ENCODE measurements at regions not wholly inside any gene's neighbourhood (a gene's known extent, or its start where the extent isn't known, plus 50 kb on each side); places are given as distances from the start of the nearest gene placed in this dataset.

DNA sequence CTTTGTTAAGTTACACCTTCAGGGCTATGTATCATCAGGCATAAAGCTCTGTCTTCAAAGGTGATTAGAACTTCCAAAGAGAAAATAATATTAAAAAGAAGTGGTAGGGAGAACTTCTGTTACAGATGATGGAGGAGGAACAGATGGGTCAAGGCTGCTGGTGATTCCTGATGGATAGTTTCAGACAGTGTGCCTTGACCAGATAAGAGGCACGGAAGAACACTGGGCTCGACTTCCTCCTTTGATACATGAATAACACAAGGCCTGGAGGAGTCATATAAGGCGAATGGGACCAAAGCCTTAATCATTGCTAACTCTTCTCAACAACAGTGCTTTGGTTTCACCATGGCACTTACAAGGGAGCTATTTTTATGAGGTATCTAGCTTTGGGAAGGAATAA is 128.1 kb upstream of the RXFP2 start:
- DNase-seq, result no peak

DNA sequence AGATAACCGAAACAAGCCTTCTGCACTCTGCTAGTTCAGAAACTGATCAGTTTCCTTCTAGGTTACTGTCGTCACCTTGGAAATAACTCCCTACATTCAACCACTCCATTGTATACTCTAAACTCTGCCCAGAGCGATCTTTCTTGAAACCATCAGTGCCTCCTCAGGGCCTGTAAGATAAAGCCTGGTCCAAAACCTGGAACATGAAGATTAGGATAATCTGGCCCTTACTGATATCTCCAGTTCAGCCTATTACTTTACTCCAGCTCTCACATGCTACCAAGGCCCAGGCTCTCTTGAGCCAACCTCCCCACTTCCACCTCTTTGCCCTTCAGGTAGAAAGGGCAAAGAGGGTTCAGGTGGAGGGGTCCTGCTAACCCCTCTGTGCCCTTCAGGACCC is 125.3 kb upstream of the RXFP2 start:
- no peak for DNase-seq

DNA sequence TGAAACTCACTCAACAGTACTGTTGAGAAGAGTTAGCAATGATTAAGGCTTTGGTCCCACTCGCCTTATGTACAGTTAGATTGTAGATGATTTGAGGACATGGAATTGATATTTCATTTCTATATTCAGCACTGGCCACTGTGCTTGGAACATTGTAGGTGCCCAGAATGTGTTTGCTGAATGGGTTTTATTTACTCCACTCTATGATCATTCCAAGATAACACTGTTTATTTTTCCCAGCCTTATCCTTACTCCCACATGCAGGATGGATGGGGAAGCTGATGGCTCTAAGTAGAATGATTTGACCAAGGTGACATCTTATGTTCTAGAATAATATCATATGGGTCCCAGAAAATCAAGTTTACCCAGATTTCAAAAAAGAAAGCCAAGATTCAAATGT is 124.6 kb upstream of the RXFP2 start:
- DNase-seq, result no peak

DNA sequence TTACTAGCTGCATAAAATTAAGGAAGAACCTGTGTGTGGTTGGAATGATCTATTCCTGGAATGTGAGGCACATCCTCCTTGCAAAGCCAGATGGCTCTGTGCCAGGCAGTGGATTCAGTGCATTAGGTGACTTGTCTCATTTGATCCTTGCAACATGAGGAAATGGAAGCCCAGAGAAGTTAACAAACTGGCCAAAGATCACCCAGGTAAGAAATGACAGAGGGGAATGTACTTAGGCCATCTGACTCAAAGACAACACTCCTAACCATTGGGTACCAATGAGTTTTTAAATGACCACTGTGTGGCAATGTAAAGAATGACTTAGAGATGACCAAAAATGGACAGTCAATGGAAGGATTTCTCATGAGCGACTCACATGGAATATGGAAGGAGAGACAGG is 114.2 kb upstream of the RXFP2 start:
- DNase-seq, result no peak

DNA sequence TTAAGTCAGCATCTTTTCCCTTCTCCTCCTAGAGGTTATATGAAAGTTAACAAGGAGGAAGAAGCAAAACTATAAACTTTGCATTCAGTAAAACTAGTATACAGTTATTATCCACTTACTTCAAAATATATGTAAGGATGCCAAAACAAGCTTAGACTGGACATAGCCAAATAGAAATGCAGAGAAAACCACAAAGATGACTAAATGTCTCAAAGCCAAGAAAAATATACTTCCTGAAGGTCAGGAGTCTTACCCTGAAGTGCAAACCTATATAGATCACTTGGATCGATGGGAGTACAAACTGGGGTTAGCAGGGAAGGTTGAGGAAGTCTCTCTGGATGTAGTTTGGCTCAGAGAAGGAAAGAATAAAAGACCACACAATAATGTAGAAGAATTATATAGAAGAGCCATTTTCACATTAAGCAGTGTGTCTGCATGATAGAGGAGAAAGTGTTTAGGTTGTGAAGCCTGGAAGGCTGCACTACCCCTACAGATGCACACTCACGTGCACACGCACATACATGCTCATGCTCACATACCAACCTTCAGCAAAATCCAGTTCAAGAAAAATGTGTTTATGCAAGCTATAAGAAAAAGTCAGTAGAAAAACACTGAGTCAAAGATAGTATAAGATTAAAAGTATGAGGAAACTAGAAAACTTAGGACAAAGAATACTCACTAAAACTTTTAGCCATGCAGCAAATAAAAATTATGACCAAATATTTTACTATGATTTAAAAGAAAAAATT is 112.1 kb upstream of the RXFP2 start:
- DNase-seq, result no peak

DNA sequence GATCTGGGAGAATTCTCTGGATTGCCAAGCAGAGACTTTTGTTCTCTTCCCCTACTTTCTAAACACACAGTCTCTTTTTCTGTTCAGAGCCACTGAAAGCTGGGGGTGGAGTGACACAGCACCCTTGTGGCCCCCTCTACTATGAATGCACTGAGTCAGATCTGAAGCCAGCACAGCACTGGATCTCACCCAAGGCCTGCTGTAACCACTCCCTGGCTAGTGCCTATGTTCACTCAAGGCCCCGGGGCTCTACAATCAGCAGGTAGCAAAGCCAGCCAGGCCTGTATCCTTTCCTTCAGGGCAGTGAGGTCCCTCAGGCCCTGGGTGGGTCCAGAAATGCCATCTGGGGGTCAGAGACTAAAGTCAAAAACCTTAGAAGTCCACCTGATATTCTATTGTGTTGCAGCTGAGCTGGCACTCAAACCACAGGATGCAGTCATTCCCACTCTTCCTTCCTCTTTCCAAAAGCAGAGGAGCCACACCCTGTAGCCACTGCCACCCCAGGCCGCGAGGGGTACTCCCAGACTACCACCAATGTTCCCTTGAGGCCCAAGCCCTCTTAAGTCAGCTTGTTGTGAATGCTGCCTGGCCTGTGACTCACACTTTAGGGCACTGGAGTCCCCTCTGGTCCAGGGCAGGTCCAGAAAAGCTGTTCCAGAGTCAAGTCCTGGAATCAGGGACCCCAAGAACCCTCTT is 110.1 kb upstream of the RXFP2 start:
- DNase-seq, result peak; percentile 63

DNA sequence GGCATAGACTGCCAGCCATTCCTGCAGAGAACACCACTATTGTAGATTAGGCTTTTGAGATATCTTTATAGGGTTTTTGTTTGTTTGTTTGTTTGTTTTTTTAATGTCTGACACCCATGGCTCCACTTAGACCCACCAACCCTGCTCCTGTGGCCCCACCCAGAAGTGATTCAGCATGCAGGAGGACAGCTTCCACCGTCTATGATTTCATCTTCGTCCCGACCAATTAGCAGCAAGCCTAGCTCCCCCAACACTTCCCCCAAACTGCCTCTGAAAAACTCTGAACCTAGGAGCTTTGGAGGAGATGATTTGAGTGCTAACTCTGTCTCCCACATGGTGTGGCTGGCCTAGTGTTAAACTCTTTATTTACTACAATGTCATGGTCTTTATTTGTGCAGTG is 108.3 kb upstream of the RXFP2 start:
- DNase-seq, result no peak

DNA sequence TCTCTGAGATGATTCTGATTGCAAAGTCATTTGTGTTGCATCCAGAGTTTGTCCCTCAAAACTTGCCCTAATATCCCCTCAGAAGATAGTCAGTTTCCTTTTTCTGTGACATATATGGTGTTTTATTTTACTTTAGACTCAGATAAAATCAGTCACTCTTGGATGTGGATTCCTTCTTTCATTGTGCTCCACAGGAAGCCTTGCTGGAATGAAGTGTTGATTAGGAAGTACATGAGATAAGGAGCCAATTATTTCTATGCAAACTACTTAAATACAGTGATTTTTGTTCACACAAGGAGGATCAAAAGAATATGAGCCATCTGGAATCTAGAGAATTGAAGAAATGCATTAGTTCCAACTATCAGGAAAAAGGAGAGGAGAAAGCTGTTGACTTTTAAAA is 107.6 kb upstream of the RXFP2 start:
- DNase-seq, result no peak

DNA sequence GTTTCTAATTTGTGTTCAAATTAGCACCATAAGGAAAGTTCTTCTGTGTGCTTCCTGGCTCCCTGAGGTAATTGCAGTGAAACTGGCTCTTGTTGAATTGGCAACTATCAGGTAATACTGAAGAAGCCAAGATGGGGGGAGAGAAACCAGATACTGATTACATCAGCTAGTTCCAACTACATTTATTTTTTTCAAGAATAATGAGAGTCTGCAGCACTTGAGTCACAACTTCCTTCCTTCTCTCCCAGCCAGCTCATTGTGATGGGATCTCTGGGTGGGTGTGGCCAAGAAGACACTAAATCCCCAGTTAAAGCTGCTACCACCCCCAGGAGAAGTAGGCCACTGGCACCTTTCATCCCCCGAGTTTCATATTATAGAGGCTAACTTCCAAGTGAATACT is 100.7 kb upstream of the RXFP2 start:
- peak; percentile 22 for DNase-seq

DNA sequence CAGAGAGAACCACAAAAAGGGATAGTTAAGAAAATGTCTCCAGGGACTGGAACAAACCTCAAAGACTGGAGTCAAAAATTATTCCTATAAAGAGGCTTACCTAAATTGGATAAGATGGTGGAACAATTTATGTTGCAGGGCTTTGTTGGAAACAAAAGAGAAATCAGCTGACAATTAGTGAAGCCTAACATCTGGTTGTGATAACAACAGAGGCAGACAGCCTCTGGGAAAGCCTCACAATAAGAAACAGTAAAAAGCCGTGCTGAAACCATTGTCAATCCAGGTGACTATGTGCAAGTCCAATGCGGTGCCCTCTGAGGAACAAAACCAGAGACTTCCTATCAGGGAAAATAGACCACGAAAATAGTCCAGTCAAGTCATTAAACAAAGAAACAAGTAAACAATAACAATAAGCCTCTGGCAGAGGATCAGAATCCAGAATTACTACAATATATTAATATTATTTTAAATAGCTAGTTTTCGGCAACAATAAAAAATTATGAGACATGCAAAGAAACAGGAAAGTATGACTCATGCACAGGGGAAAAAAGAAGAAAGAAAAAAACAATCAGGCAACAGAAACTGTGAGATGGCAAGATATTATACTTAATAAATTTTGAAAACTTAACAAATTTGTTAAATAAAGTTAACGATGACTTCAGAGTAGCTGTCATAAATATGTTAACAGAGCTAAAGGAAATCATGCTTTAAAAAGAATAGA is 99.7 kb upstream of the RXFP2 start:
- no peak for DNase-seq

DNA sequence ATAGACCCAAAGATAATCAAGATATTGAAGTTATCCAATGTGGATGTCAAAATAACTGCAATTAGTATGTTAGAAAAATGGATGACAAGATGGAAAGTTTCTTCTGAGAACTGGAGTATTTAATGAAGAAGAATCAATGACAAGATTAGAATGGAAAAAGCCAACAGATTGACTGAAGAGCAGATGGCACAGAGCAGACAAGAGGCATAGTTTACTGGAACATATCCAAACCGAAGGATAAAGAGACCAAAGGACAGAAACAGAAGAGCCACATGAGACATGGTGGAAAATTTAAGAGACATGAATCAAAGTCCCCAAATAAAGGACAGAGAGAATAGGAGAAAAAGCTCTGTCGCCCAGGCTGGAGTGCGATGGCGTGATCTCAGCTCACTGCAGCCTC is 89.6 kb upstream of the RXFP2 start:
- DNase-seq, result no peak

DNA sequence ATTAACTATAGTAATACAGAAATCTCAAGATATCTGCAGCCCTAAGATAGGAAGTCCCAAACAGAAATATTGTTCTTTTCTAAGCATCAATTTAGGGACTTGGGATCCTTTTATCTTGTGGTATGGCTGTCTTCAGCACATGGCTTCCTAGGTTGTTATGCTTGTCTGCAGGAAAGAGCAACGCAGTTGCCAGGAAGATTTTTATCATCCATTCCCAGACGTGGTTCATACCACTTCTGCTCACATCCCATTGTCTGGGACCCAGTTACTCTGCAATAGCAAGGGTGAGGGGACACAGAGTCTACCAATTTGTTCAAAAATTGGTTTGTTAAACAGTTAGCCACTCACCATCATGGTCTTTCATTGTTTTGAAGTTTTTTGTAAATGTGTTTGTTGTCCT is 85.6 kb upstream of the RXFP2 start:
- DNase-seq, result no peak

DNA sequence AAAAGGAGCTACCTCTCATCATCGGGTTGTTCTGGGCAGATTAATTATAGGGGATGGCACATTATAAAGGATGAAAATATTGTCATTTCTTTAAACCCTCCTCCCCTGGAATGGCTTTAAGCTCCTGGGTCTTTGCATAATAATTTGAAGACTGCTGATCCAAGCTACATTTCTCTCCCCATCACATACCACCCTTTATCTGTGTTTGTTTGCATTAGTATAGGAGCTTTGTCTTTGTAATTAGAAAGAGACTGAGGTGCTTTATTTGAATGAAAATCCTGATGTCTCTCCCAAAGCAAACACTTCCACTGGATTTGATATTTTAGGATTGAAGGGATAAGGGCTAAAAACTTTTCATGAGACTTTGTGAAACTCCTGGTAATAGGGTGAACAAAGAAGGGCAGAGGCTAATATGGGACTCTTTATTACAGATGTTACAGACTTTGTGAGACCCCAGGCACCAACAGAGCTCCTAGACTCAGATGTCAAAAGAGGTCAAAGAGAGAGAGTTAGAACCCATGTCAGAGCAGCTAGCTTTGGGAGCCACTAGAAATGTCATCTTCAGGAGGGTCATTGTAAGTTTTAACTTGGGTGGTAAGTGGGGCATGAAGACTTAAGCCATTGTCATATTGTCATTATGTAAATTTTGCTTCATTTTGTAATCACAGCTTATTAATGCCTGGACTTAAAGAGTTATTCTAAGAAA is 75.3 kb upstream of the RXFP2 start:
- no peak for DNase-seq

DNA sequence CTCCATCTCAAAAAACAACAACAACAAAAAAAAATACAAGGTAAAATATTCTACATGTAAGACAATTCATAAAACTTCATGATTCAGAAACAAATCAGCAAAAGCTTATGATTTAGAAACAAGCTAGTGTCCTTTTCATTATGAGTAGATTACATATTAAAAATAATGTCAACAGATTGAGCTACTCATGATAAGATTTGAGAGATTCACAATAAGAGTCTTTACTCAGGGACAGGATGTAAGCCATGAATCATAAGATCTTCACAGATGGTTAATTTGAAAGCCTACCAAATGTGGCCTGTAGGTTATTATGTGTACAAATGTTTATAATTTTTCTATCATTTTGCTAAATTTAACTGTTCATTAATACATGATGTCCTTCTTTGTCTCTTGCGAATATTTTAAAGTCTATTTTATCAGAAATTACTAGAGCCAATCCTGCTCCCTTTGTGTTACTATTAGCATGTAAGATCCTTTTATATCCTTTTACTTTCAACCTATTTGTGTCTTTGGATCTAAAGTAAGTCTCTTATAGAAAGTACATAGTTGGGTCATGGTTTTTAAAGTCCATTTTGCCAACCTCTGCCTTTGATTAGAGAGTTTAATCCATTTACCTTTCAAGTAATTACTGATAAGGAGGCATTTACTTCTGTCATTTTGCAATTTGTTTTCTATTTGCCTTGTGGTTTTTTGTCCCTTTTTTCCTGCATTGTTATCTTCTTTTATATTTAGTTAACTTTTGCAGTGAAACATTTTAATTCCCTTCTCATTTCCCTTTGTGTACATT is 68.3 kb upstream of the RXFP2 start:
- DNase-seq, result no peak

DNA sequence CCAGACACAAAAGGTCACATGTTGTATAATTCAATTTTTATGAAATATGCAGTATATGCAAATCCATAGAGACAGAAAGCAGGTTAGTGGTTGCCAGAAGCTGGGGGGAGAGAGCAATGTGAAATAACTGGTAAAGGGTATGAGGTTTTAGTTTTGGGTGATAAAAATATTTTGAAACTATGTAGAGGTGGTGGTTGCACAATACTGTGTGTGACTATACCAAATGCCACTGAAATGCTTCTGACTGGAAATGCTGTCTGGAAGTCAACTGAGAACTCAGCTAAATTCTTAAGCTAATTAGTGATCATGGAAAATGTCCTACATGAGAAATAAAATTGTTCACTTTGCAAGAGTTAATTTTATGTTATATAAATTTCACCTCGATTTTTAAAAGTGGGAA is 65.3 kb upstream of the RXFP2 start:
- no peak for DNase-seq

DNA sequence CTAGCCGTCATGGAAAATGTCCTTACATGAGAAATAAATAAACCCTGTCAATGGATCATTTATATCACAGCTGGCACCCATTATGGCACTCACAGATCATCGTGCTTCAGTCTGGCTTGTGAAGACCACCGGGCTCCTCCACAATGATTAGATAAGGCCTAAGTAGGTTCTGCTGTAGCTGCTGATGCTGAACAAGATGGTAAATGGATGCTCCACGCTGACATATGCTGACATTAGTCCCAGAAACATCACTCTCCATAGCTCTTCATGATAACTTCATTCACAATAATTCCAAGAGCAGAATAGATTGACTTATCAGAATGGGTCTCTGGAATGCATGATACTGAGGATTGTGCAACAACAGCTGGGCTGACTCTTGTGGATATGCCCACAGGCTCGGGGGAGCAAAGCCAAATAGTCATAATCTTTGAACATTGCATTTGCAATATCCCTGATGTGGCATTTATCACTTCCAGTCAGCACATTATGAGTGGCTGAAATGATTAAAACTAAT is 63.8 kb upstream of the RXFP2 start:
- no peak for DNase-seq

DNA sequence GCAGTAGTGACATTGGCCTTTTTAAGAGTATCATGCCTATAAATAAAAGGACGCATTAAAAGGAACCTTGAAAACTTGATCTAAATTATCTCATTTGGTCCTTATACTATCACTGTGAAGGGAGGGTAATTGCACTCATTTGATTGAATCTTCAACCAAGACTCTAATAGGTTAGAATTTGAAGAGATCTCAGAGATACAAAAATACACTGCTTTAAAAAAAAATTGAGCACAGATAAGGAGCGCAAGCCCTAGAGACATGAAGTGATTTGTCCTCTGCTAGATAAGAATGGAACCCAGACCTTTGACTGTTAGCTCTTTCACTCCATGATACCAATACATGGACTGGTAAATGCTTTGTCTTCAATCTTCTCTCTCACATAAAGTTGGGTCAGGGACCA is 58.2 kb upstream of the RXFP2 start:
- DNase-seq, result no peak

DNA sequence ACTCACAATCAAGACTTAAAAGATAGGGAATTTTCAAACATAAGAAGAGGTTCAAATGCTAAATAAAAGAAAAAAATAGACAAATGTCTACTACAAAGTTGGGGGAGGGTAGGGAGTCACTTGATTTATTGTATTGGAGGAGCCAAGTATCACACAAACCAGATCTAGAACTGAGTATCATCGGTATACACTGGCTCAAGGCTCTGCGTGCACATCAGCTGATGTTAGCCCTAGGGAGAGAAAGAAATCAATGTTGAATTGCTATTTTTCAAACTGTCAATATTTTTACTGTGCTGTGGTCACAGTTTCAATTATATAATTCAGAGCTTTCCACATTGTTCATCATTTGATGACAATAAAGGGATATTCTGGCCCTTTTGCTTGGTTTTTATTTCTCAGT is 54.9 kb upstream of the RXFP2 start:
- DNase-seq, result no peak

DNA sequence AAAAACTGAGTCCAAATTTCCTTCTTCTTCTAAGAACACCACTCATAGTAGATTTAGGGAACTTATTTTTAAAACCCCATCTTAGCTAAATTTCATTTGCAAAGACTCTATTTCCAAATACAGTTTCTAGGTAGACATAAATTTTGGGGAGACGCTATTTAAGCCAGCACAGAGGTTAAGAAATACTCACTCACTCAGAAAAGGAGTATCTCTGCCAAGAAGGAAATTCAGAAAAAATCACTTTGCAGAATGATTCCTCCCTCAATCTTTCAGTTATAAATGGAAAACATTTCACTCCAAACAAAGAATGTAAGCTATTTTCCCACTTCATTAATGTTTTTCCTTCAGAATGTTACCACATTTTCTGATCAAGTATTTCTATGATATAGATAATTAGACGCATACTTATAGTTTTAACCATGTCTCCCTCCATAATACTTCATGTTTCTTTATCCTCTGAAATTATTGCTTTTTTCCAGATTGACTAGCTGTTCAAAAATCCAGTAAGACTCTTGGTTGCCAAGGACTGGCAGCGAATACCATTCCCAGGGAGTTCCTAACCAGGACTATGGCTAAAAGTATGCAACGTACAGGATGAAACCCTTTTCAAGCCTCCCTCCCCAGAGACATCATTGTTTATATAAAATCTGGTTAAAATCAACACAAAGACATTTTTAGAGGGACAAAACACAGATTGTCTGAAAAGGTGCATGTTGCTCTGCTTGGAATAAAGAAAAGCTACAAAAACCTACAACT is 52.5 kb upstream of the RXFP2 start:
- no peak for DNase-seq
